Nephron progenitor cell (in vitro differentiated cells): ENCODE measurements at regions not wholly inside any gene's neighbourhood (a gene's known extent, or its start where the extent isn't known, plus 50 kb on each side); places are given as distances from the start of the nearest gene placed in this dataset.

ENCODE experiments used
- DNase-seq: peaks from one replicate; pipeline ENCODE4 v3.0.0; 2021
- H3K27ac Mint-ChIP-seq: 2 replicates; pipeline ENCODE4 v1.8.0; 2021; ENCODE audit warnings: mild to moderate bottlenecking, moderate library complexity, mixed read lengths
- H3K27me3 Mint-ChIP-seq: 2 replicates; pipeline ENCODE4 v1.8.0; 2021; ENCODE audit warnings: mild to moderate bottlenecking, low read depth, mixed read lengths; ENCODE audit not compliant: poor library complexity
- H3K36me3 Mint-ChIP-seq: 2 replicates; pipeline ENCODE4 v1.8.0; 2021; ENCODE audit warnings: low read depth, mixed read lengths
- H3K4me1 Mint-ChIP-seq: 2 replicates; pipeline ENCODE4 v1.8.0; 2021; ENCODE audit warnings: mixed read lengths
- H3K4me3 Mint-ChIP-seq: 2 replicates; pipeline ENCODE4 v1.8.0; 2021; ENCODE audit warnings: mild to moderate bottlenecking, moderate library complexity, mixed read lengths
- H3K9me3 Mint-ChIP-seq: 2 replicates; pipeline ENCODE4 v1.8.0; 2021; ENCODE audit warnings: mild to moderate bottlenecking, moderate library complexity, mixed read lengths
- TF ChIP-seq, protein P1 (sequence below): fragments of 200-600 bp; sonication (generic); IDR thresholded peaks from 2 replicates; pipeline ENCODE4 v1.5.0; 2021; ENCODE audit warnings: antibody characterized with exemption

DNA sequence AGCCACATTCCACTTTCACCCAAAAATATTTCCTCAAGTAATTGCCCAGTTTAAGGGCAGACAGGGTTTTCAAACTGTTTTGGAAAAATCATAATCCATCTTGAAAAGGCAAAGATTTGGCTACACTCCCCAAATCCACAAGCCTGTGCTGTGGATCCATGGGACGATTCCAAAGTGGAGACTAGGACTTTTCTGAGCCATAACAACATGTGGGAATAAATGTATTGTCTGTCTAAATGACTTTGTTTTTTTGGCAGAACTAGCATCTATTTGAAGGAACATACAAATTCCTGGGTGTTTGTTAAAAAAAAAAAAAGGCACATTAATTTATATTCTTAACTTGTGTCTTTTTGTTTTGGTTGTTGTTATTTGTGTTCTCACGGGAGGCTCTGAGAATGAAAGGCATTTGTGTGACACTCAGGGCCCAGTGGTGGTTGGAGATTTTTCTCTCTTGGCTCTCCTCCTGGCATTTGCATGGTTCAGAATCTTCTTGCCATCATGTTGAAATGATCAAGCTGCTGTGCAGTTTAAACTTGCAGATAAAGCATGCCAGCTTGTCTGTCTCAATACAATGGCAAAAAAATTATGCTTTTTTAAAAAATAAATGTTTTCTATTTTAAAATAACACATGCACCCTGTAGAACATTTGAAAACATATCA, 277.4 kb downstream of the EN1 start:
- DNase-seq, result no peak
- no peaks in the 10 kb centered on the region for H3K9me3 Mint-ChIP-seq
- no peaks in the 10 kb centered on the region for H3K36me3 Mint-ChIP-seq
- H3K4me3 Mint-ChIP-seq, result no peak overlapping the region
- TF ChIP-seq, protein P1, sequence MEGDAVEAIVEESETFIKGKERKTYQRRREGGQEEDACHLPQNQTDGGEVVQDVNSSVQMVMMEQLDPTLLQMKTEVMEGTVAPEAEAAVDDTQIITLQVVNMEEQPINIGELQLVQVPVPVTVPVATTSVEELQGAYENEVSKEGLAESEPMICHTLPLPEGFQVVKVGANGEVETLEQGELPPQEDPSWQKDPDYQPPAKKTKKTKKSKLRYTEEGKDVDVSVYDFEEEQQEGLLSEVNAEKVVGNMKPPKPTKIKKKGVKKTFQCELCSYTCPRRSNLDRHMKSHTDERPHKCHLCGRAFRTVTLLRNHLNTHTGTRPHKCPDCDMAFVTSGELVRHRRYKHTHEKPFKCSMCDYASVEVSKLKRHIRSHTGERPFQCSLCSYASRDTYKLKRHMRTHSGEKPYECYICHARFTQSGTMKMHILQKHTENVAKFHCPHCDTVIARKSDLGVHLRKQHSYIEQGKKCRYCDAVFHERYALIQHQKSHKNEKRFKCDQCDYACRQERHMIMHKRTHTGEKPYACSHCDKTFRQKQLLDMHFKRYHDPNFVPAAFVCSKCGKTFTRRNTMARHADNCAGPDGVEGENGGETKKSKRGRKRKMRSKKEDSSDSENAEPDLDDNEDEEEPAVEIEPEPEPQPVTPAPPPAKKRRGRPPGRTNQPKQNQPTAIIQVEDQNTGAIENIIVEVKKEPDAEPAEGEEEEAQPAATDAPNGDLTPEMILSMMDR, result no peak
- peaks cover 58% of the 10 kb centered on the region for H3K4me1 Mint-ChIP-seq
- H3K27ac Mint-ChIP-seq, result no peak overlapping the region
- H3K27me3 Mint-ChIP-seq, result peaks cover 10% of the 10 kb centered on the region

DNA sequence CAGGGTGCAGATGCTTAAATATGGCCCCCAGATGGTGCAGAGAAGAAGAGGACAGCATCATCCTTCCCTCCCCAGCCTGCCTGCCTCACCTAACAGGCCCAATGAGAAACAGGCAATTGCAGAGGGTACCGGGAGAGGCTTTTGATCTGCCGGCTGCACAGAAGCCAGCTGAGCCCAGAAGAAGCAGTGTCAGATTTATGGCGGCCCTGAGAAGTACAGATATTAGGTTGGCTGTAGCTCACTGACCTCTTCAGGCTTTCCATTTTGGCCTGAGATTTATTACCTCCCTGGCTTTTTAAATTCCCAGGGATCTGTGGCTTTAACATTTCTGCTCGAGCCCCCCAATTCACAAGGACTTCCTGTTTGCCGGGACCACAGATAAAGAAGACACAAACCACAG, 278.7 kb downstream of the EN1 start:
- TF ChIP-seq, protein P1, result no peak
- no peak overlapping the region for H3K4me3 Mint-ChIP-seq
- peak overlapping the region; percentile 46 for H3K27ac Mint-ChIP-seq
- H3K36me3 Mint-ChIP-seq, result no peaks in the 10 kb centered on the region
- DNase-seq, result peak; percentile 53
- H3K4me1 Mint-ChIP-seq, result peaks cover 51% of the 10 kb centered on the region
- H3K27me3 Mint-ChIP-seq, result peaks cover 11% of the 10 kb centered on the region
- no peaks in the 10 kb centered on the region for H3K9me3 Mint-ChIP-seq

DNA sequence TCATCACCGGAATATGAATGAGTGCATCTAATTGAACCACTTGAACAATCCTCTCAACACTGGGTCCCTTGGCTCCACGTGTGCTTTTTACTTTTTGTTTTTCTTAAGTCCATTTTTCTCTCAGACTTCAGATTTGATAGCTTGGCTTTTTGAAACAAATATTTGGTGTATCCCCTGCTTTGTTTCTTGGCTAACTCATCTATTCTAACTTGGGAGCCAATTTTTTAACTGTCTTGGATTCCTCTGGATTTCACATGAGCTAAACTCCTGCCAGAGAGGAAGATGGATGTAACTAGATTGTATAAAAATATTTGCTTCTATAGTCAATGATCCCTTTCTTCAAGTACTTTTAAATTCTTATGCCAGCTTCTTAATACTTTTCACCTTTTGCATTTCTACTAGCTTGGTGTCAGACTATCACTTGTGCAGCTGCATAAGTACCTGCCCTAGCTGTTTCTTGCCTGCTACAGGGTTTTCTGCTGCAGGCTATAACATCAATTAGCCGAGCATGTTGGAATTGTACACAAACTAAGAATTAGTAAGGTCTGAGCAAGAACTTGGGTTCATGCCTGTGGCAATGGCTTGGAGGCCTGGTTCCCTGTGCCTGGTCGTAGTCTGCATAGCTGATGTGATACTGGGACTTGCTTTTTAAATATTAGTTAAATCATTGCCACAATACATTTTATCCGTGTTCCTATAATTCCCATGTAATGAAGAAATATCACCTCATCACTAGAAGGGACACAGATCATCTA, 281.5 kb downstream of the EN1 start:
- H3K9me3 Mint-ChIP-seq, result no peaks in the 10 kb centered on the region
- peaks cover 33% of the 10 kb centered on the region for H3K4me1 Mint-ChIP-seq
- H3K36me3 Mint-ChIP-seq, result no peaks in the 10 kb centered on the region
- no peak overlapping the region for H3K27ac Mint-ChIP-seq
- H3K4me3 Mint-ChIP-seq, result no peak overlapping the region
- TF ChIP-seq, protein P1, result no peak
- H3K27me3 Mint-ChIP-seq, result peaks cover 3% of the 10 kb centered on the region
- DNase-seq, result no peak

DNA sequence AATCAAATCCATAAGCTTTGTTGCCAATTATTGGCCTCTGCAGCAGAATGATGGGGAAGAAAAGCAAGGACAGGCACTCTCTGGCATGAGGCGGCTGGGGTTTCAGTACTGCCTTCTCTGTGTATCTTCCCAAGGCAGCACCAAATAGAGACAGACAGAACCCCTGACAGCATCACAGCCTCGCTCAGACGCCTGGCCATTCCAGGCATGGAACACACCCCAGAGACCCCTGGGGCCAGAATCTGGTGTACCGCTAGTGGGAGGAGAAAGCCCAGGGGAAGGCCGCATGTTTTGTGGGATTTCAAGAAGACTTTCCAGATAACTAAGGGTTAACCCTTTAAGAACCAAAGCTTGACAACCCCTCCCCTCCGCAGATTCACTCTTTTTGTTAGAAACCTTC, 282.1 kb downstream of the EN1 start:
- DNase-seq, result no peak
- Mint-ChIP-seq H3K4me3 (no peak overlapping the region), H3K27ac (no peak overlapping the region), H3K36me3 (no peaks in the 10 kb centered on the region), H3K4me1 (peaks cover 27% of the 10 kb centered on the region), H3K9me3 (no peaks in the 10 kb centered on the region), H3K27me3 (peaks cover 3% of the 10 kb centered on the region)
- TF ChIP-seq, protein P1, result no peak

DNA sequence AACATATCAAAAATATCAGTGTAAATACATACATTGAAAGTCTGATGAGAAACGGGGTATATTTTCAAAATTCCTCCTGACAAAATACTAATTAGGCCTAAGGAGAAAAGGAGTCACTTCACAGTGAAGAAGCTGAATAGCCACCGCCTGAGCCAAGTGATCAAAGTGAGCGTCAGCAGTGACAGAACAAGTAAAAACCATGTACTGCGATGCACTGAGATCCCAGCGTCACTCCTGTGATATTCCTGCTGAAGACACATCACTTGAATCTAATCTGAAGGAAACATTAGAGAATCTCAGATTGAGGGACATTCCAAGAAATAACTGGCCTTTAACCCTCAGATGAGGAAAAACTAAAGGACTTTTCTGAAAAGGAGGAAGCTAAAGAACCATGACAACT, 285.3 kb downstream of the EN1 start:
- DNase-seq, result no peak
- no peaks in the 10 kb centered on the region for H3K36me3 Mint-ChIP-seq
- H3K4me3 Mint-ChIP-seq, result no peak overlapping the region
- TF ChIP-seq, protein P1, result no peak
- peaks cover 11% of the 10 kb centered on the region for H3K4me1 Mint-ChIP-seq
- no peaks in the 10 kb centered on the region for H3K9me3 Mint-ChIP-seq
- H3K27ac Mint-ChIP-seq, result no peak overlapping the region
- peaks cover 11% of the 10 kb centered on the region for H3K27me3 Mint-ChIP-seq

DNA sequence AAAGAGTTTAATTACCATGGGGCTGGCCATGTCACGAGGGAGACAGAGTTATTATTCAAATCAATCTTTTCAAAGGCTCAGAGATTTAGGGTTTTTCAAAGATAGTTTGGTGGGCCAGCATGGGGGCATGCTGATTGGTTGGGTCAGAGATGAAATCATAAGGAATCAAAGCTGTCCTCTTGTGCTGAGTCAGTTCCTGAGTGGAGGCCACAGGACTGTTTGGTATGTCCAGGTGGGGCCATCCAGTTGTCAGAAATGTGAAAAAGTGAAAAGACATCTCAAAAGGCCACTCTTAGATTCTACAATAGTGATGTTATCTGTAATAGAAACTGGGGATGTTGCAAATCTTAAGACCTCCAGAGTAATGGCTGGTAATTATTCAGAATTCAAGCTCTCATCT, 288.6 kb downstream of the EN1 start:
- Mint-ChIP-seq H3K9me3 (no peaks in the 10 kb centered on the region), H3K36me3 (no peaks in the 10 kb centered on the region), H3K4me1 (no peaks in the 10 kb centered on the region), H3K27me3 (peaks cover 11% of the 10 kb centered on the region), H3K4me3 (no peak overlapping the region), H3K27ac (no peak overlapping the region)
- no peak for DNase-seq
- TF ChIP-seq, protein P1, result no peak
